Ishikawa (cell line): ENCODE measurements at regions not wholly inside any gene's neighbourhood (a gene's known extent, or its start where the extent isn't known, plus 50 kb on each side); places are given as distances from the start of the nearest gene placed in this dataset.

Experiments used
- CEBPB ChIP-seq: IDR thresholded peaks from 2 replicates; pipeline ENCODE4 v1.6.1; 2012
- CREB1 ChIP-seq: IDR thresholded peaks from 2 replicates; pipeline ENCODE4 v1.6.1; 2012; ENCODE audit warnings: low read depth
- EGR1 ChIP-seq: IDR thresholded peaks from 2 replicates; pipeline ENCODE4 v1.6.1; 2012
- EP300 ChIP-seq: IDR thresholded peaks from 2 replicates; pipeline ENCODE4 v1.6.1; 2012; ENCODE audit warnings: borderline replicate concordance
- FOXM1 ChIP-seq: IDR thresholded peaks from 2 replicates; pipeline ENCODE4 v1.6.1; 2012; ENCODE audit warnings: low read depth, borderline replicate concordance
- MAX ChIP-seq: IDR thresholded peaks from 2 replicates; pipeline ENCODE4 v1.6.1; 2012
- NFIC ChIP-seq: IDR thresholded peaks from 2 replicates; pipeline ENCODE4 v1.6.1; 2012
- RAD21 ChIP-seq: IDR thresholded peaks from 2 replicates; pipeline ENCODE4 v1.6.1; 2012; ENCODE audit warnings: low read depth
- REST ChIP-seq: IDR thresholded peaks from 2 replicates; pipeline ENCODE4 v1.6.1; 2012; ENCODE audit warnings: low read depth, mild to moderate bottlenecking
- TAF1 ChIP-seq: IDR thresholded peaks from 2 replicates; pipeline ENCODE4 v1.6.1; 2012; ENCODE audit warnings: low read depth, mild to moderate bottlenecking
- TCF12 ChIP-seq: IDR thresholded peaks from 2 replicates; pipeline ENCODE4 v1.6.1; 2012; ENCODE audit warnings: low read depth
- TEAD4 ChIP-seq: IDR thresholded peaks from 2 replicates; pipeline ENCODE4 v1.6.1; 2012
- USF1 ChIP-seq: IDR thresholded peaks from 2 replicates; pipeline ENCODE4 v1.6.1; 2012
- YY1 ChIP-seq: IDR thresholded peaks from 2 replicates; pipeline ENCODE4 v1.6.1; 2012; ENCODE audit warnings: low read depth
- ZBTB7A ChIP-seq: IDR thresholded peaks from 2 replicates; pipeline ENCODE4 v1.6.1; 2012; ENCODE audit warnings: low read depth

GRCh38 chr5:165497707-165498106, 1992.3 kb downstream of the MAT2B start:
- TF ChIP-seq RAD21 (peak; percentile 13; the same call in 1 of the 2 replicates), NFIC (no peak)

- TF ChIP-seq EGR1 = no peak
- no peak for TF ChIP-seq ZBTB7A
- no peak for TF ChIP-seq TAF1
- TF ChIP-seq MAX = no peak
- no peak for TF ChIP-seq USF1
- TF ChIP-seq YY1 = no peak
- TF ChIP-seq REST = no peak
- no peak for TF ChIP-seq FOXM1
- no peak for TF ChIP-seq CEBPB
- no peak for TF ChIP-seq TEAD4
- TF ChIP-seq TCF12 = no peak
Measured at GRCh38 chr5:165502893-165503691, 1997.7 kb downstream of the MAT2B start.

GRCh38 chr5:165504674-165505073, 1999.3 kb downstream of the MAT2B start:
- TF ChIP-seq RAD21 (no peak), TAF1 (no peak), YY1 (no peak), CREB1 (no peak), EP300 (no peak), TCF12 (no peak), FOXM1 (no peak), TEAD4 (no peak), USF1 (no peak), MAX (no peak), EGR1 (no peak), CEBPB (no peak), REST (no peak), NFIC (no peak), ZBTB7A (no peak)

GRCh38 chr5:165508286-165508685, 2002.9 kb downstream of the MAT2B start:
- TF ChIP-seq EGR1 = no peak
- TF ChIP-seq RAD21 = no peak
- no peak for TF ChIP-seq YY1
- no peak for TF ChIP-seq EP300
- no peak for TF ChIP-seq TEAD4
- TF ChIP-seq FOXM1 = no peak
- TF ChIP-seq CREB1 = no peak
- no peak for TF ChIP-seq NFIC
- TF ChIP-seq TCF12 = no peak
- no peak for TF ChIP-seq CEBPB
- TF ChIP-seq USF1 = no peak
- no peak for TF ChIP-seq ZBTB7A
- TF ChIP-seq REST = no peak
- no peak for TF ChIP-seq TAF1
- no peak for TF ChIP-seq MAX
